Osteoblast (primary cell): ENCODE measurements at regions not wholly inside any gene's neighbourhood (a gene's known extent, or its start where the extent isn't known, plus 50 kb on each side); places are given as distances from the start of the nearest gene placed in this dataset.

Source experiments
- DNase-seq: peaks from one replicate; pipeline ENCODE4 v3.0.0; 2011; ENCODE audit warnings: low spot score, mixed read lengths; ENCODE audit not compliant: insufficient read length; ENCODE audit errors: missing footprints
- H2AFZ ChIP-seq: 2 replicates; pipeline ENCODE4 v1.6.0; 2011; ENCODE audit warnings: mild to moderate bottlenecking, low read length
- H3K27ac ChIP-seq: 2 replicates; pipeline ENCODE4 v1.5.1; 2011; ENCODE audit warnings: mild to moderate bottlenecking, low read depth, low read length, moderate library complexity
- H3K27me3 ChIP-seq: 2 replicates; pipeline ENCODE4 v1.6.0; 2012; ENCODE audit warnings: mild to moderate bottlenecking, control low read depth, inconsistent platforms, low read length, moderate library complexity; ENCODE audit not compliant: insufficient read depth
- H3K36me3 ChIP-seq: 2 replicates; pipeline ENCODE4 v1.5.1; 2011; ENCODE audit warnings: mild to moderate bottlenecking, low read length, control low read depth, moderate library complexity; ENCODE audit not compliant: insufficient read depth
- H3K4me1 ChIP-seq: 2 replicates; pipeline ENCODE4 v1.5.1; 2011; ENCODE audit warnings: mild to moderate bottlenecking, low read length, control low read depth, moderate library complexity; ENCODE audit not compliant: insufficient read depth
- H3K4me2 ChIP-seq: 2 replicates; pipeline ENCODE4 v1.6.0; 2011; ENCODE audit warnings: mild to moderate bottlenecking, low read length; ENCODE audit not compliant: insufficient read depth
- H3K4me3 ChIP-seq: fragments of 200-600 bp; sonication (generic); 3 replicates; pipeline ENCODE4 v1.5.1; 2012; ENCODE audit warnings: mild to moderate bottlenecking, low read length, inconsistent platforms; ENCODE audit not compliant: insufficient read depth
- H3K79me2 ChIP-seq: 2 replicates; pipeline ENCODE4 v1.6.0; 2012; ENCODE audit warnings: mild to moderate bottlenecking, low read length, control low read depth, inconsistent platforms; ENCODE audit not compliant: insufficient read depth
- H3K9me3 ChIP-seq: 2 replicates; pipeline ENCODE4 v1.5.1; 2011; ENCODE audit warnings: low read depth, low read length, control low read depth
- H4K20me1 ChIP-seq: 2 replicates; pipeline ENCODE4 v1.6.0; 2012; ENCODE audit warnings: mild to moderate bottlenecking, low read length, control low read depth; ENCODE audit not compliant: insufficient read depth
- TF ChIP-seq, protein P1 (sequence below): IDR thresholded peaks from 2 replicates; pipeline ENCODE4 v1.5.1; 2011; ENCODE audit warnings: mild to moderate bottlenecking, low read depth, low read length, moderate library complexity; ENCODE audit errors: extremely low read depth

DNA sequence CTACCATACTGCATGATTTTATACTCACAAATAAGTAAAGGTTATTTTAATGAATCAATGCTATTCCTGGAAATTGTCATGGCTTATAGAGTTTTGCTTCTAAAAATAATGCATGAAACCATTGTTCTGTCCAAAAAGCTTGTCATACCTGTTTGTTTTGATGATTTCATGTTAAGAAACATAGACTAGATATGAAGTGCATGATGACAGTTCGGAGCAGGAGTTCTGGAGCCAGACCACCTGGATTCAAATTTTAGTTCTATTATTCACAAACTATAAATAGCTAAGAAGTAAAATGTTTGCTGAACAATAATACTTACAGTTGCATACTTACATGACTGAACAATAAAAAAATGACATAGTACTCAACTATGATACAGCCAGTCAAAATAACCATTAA, 107.0 kb upstream of the AKR1E2 start:
- Histone ChIP-seq H3K4me1 (peaks cover 9% of the 10 kb centered on the region), H2AFZ (no peak overlapping the region)
- no peak for DNase-seq

DNA sequence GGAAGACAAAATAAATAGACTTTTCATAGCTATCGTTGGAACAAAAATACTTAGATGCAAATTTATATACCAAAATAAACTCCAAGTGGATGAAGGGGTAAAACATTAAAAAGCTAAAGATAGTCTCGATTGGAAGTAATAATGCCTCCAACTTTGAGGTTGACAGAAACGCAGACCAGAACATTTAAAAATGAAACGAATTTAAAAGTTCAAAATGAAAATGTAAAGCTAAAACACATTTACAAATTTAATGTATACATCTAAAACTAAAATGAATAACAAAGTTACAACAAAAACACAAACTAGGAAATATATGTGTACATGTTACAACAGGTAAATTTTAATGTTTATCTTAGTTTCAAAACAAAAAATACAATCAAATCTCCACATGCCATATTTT, 107.5 kb upstream of the AKR1E2 start:
- no peaks in the 10 kb centered on the region for H3K36me3 ChIP-seq
- TF ChIP-seq, protein P1, sequence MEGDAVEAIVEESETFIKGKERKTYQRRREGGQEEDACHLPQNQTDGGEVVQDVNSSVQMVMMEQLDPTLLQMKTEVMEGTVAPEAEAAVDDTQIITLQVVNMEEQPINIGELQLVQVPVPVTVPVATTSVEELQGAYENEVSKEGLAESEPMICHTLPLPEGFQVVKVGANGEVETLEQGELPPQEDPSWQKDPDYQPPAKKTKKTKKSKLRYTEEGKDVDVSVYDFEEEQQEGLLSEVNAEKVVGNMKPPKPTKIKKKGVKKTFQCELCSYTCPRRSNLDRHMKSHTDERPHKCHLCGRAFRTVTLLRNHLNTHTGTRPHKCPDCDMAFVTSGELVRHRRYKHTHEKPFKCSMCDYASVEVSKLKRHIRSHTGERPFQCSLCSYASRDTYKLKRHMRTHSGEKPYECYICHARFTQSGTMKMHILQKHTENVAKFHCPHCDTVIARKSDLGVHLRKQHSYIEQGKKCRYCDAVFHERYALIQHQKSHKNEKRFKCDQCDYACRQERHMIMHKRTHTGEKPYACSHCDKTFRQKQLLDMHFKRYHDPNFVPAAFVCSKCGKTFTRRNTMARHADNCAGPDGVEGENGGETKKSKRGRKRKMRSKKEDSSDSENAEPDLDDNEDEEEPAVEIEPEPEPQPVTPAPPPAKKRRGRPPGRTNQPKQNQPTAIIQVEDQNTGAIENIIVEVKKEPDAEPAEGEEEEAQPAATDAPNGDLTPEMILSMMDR: no peak
- H3K4me2 ChIP-seq: no peak overlapping the region
- no peak overlapping the region for H2AFZ ChIP-seq
- H3K9me3 ChIP-seq: no peaks in the 10 kb centered on the region
- DNase-seq: no peak
- H3K27ac ChIP-seq: no peak overlapping the region
- H3K27me3 ChIP-seq: no peaks in the 10 kb centered on the region
- no peaks in the 10 kb centered on the region for H4K20me1 ChIP-seq
- no peak overlapping the region for H3K4me3 ChIP-seq
- H3K79me2 ChIP-seq: no peaks in the 10 kb centered on the region
- peaks cover 9% of the 10 kb centered on the region for H3K4me1 ChIP-seq

More for the DNA sequence above, 107.0 kb upstream of the AKR1E2 start:
- no peak overlapping the region for H3K4me2 ChIP-seq
- TF ChIP-seq, protein P1: no peak
- no peaks in the 10 kb centered on the region for H3K36me3 ChIP-seq
- H3K79me2 ChIP-seq: no peaks in the 10 kb centered on the region
- no peak overlapping the region for H3K27ac ChIP-seq
- no peaks in the 10 kb centered on the region for H3K27me3 ChIP-seq
- H4K20me1 ChIP-seq: no peaks in the 10 kb centered on the region
- H3K9me3 ChIP-seq: no peaks in the 10 kb centered on the region
- no peak overlapping the region for H3K4me3 ChIP-seq

DNA sequence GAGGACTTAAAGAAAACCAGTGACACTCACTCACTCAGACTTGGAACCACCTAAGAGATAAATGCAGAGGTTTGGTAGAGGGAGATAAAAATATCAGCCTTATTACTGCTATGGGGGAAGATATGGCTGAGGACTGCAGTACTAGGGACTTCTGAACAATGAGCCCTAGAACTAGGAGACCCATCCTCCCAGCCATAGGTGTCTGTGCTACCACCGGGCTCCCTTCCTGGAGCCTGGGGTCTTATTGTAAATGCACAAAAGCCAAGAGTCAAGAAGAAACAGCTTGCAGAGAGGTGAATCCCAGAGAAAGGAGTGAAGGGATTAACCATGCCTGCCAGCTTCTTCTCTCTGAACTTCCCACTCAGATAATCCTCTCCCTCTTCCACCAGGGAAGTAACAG, 108.3 kb upstream of the AKR1E2 start:
- no peak for DNase-seq
- Histone ChIP-seq H3K27ac (no peak overlapping the region), H3K79me2 (no peaks in the 10 kb centered on the region), H3K27me3 (no peaks in the 10 kb centered on the region), H3K36me3 (no peaks in the 10 kb centered on the region), H4K20me1 (no peaks in the 10 kb centered on the region), H2AFZ (no peak overlapping the region), H3K9me3 (no peaks in the 10 kb centered on the region), H3K4me3 (no peak overlapping the region), H3K4me2 (no peak overlapping the region), H3K4me1 (peaks cover 9% of the 10 kb centered on the region)
- TF ChIP-seq, protein P1: no peak

DNA sequence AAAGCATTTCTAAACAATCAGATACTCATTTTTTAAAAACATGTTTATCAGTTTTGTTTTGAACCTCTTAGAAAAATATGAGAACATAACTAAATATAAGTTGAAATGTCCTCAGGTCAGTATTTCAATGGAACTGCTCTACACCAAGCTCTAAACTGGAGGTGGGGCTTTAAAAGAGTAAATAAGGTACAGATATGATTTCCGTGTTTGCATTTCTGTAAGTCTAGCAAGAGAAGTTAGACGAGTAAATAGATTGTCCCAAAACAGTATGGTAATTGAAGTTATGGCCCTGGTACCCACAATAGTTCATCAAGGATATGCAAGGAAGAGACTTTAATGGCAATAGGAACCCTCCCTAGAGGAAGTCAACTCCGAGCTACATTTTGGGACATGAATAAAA, 115.1 kb upstream of the AKR1E2 start:
- Histone ChIP-seq H3K27ac (no peak overlapping the region), H3K36me3 (no peaks in the 10 kb centered on the region), H3K4me2 (no peak overlapping the region), H3K79me2 (no peaks in the 10 kb centered on the region), H4K20me1 (no peaks in the 10 kb centered on the region), H2AFZ (no peak overlapping the region), H3K9me3 (no peaks in the 10 kb centered on the region), H3K4me1 (no peaks in the 10 kb centered on the region), H3K4me3 (no peak overlapping the region), H3K27me3 (no peaks in the 10 kb centered on the region)
- no peak for DNase-seq
- TF ChIP-seq, protein P1: no peak
